Activated CD8-positive, alpha-beta T cell treated with anti-CD3 and anti-CD28 coated beads for 36 hours (primary cell): ENCODE measurements at regions not wholly inside any gene's neighbourhood (a gene's known extent, or its start where the extent isn't known, plus 50 kb on each side); places are given as distances from the start of the nearest gene placed in this dataset.

ENCODE experiments used
- ATAC-seq: fragments of 200-7000 bp; cut with Tn5 transposase; one replicate; pipeline ENCODE4 v1.10.0; 2021; ENCODE audit warnings: mild to moderate bottlenecking, moderate library complexity
- CTCF ChIA-PET: fragments of 350-600 bp; sonication (Branson Sonifier 250); formaldehyde crosslinking; loops from one replicate; lab custom pipeline; 2021; ENCODE audit warnings: antibody characterized with exemption; lab: Charles Lee
- POLR2A ChIA-PET: fragments of 350-600 bp; sonication (Branson Sonifier 250); formaldehyde crosslinking; loops from one replicate; lab custom pipeline; 2021; ENCODE audit warnings: antibody characterized with exemption; lab: Charles Lee
- DNase-seq: peaks from one replicate; pipeline ENCODE4 v3.0.0-alpha.2; 2020
- H3K27ac Mint-ChIP-seq: one replicate; pipeline ENCODE4 v1.8.0; 2021; ENCODE audit warnings: mild to moderate bottlenecking, mixed read lengths
- H3K27me3 Mint-ChIP-seq: one replicate; pipeline ENCODE4 v1.8.0; 2021; ENCODE audit warnings: mixed read lengths
- H3K36me3 Mint-ChIP-seq: one replicate; pipeline ENCODE4 v1.8.0; 2021; ENCODE audit warnings: low read depth, mixed read lengths
- H3K4me1 Mint-ChIP-seq: one replicate; pipeline ENCODE4 v1.8.0; 2021; ENCODE audit warnings: low read depth, mixed read lengths
- H3K4me3 Mint-ChIP-seq: one replicate; pipeline ENCODE4 v1.8.0; 2021; ENCODE audit warnings: mild to moderate bottlenecking, moderate library complexity, mixed read lengths
- H3K9me3 Mint-ChIP-seq: one replicate; pipeline ENCODE4 v1.8.0; 2021; ENCODE audit warnings: mixed read lengths
- intact Hi-C: fragments of 100-400 bp; cut with micrococcal nuclease; formaldehyde crosslinking; loops from one replicate; pipeline ENCODE4 v1.10.0; 2022
- TF ChIP-seq, protein P1 (sequence below): fragments of 200-600 bp; IDR thresholded peaks from one replicate; pipeline ENCODE4 v1.8.0; 2022; ENCODE audit warnings: antibody characterized with exemption, mild to moderate bottlenecking

DNA sequence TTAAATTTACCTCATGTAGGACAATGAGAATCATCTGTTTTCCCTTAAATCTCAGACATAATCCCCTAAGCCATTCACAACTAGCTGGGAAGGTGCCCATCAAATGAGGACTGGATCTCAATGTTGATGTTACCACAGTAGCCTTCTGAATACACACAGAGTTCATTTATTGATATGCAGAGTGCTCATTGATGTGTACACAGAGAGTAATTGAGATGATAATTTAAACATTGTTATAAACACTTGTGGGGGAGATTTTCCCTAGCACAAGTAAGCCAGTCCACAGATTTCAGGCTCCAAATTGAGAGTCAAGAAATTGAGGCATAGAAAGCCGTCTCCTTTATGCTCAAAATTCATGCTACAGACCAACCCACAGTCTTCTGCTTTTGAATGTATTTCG lies 273.4 kb upstream of the TRPC5 start:
- TF ChIP-seq, protein P1, sequence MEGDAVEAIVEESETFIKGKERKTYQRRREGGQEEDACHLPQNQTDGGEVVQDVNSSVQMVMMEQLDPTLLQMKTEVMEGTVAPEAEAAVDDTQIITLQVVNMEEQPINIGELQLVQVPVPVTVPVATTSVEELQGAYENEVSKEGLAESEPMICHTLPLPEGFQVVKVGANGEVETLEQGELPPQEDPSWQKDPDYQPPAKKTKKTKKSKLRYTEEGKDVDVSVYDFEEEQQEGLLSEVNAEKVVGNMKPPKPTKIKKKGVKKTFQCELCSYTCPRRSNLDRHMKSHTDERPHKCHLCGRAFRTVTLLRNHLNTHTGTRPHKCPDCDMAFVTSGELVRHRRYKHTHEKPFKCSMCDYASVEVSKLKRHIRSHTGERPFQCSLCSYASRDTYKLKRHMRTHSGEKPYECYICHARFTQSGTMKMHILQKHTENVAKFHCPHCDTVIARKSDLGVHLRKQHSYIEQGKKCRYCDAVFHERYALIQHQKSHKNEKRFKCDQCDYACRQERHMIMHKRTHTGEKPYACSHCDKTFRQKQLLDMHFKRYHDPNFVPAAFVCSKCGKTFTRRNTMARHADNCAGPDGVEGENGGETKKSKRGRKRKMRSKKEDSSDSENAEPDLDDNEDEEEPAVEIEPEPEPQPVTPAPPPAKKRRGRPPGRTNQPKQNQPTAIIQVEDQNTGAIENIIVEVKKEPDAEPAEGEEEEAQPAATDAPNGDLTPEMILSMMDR = no peak
- POLR2A ChIA-PET = no interaction called here

DNA sequence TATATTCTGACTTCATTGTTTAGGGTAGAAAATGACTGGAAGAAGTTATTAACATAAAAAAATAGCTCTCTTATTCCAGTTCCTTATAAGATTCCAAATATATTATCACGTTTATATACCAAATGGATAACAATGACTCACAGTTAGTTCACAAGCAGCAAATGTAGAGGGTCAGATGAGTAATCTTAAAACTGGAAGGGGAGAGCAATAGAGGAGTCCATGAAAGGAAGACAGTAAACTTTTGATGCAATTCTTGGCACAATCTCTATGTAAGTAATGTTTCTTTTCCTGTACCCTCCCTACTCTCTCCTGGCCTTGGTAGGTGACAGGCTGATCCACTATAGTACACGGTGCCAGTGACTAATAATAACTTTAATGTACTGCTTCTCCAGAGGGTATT lies 259.0 kb upstream of the TRPC5 start:
- CTCF ChIA-PET = no interaction called here
- TF ChIP-seq, protein P1 = no peak
- Mint-ChIP-seq H3K4me1 (no peaks in the 10 kb centered on the region), H3K36me3 (no peaks in the 10 kb centered on the region), H3K4me3 (no peak overlapping the region), H3K9me3 (peaks cover 1% of the 10 kb centered on the region), H3K27me3 (no peaks in the 10 kb centered on the region), H3K27ac (no peak overlapping the region)
- intact Hi-C loops = no loop called here
- DNase-seq (no peak), ATAC-seq (no peak)
- POLR2A ChIA-PET = no interaction called here

More for the DNA sequence above, 273.4 kb upstream of the TRPC5 start:
- no peak for DNase-seq
- H3K27me3 Mint-ChIP-seq = no peaks in the 10 kb centered on the region
- CTCF ChIA-PET = no interaction called here
- no peak overlapping the region for H3K27ac Mint-ChIP-seq
- intact Hi-C loops = no loop called here
- H3K36me3 Mint-ChIP-seq = no peaks in the 10 kb centered on the region
- H3K9me3 Mint-ChIP-seq = peaks cover 3% of the 10 kb centered on the region
- no peak overlapping the region for H3K4me3 Mint-ChIP-seq
- no peak for ATAC-seq
- no peaks in the 10 kb centered on the region for H3K4me1 Mint-ChIP-seq

DNA sequence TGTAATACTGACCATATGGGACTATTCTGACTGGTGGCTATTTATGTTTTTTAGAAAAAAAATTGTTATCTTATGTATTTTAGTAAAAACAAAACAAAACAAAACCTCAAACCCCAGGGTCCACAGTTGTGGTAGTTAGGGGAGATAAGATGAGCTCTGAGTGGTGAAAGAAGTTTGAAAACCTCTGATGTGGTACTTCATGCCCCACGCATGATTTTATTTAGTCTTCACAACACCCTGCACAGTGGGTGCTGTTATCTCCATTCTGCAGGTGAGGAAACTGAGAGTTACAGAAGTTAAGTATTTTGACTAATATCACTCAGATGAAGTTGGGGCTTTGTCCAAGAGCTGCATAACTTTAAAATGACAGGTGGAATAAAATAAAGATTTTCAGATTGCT lies 230.6 kb upstream of the TRPC5 start:
- no peak overlapping the region for H3K27ac Mint-ChIP-seq
- ChIA-PET CTCF (no interaction called here), POLR2A (no interaction called here)
- intact Hi-C loops = no loop called here
- no peak overlapping the region for H3K4me3 Mint-ChIP-seq
- H3K4me1 Mint-ChIP-seq = no peaks in the 10 kb centered on the region
- H3K27me3 Mint-ChIP-seq = no peaks in the 10 kb centered on the region
- TF ChIP-seq, protein P1 = no peak
- H3K36me3 Mint-ChIP-seq = no peaks in the 10 kb centered on the region
- H3K9me3 Mint-ChIP-seq = no peaks in the 10 kb centered on the region
- ATAC-seq = no peak
- no peak for DNase-seq

DNA sequence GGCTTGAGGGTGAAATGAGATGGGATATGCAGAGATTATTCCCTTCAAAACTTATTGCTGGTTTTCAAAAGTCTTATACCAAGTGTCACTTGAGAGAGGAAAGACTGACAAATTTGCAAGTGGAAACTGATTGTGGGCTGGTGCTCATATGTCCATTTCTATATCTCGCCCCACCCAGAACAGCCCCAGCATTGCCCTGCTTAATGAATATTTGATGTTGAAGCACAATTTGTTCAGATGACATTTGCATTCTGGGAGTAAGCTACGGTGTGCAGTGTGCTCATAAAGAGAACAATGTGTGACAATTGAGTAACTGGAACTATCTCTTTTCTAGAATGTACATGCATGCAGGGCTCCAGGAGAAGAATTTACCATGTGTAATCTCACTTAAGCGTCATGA lies 223.5 kb upstream of the TRPC5 start:
- ATAC-seq = no peak

DNA sequence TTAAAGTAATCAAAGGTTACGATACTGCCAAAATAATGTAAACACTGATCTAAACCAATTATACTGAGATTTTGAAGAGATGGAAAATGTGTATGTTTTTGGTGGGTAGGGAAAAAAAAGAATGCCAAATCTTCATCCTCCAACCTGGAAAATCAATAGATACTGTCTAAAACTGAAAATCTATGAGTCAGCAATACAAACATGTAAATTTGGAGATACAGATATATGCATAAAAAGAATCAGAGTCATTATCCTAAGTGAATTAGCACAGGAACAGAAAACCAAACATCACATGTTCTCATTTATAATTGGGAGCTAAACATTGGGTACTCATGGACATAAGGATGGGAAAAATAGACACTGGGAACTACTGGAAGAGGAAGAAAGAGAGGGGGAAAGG lies 197.4 kb upstream of the TRPC5 start:
- Mint-ChIP-seq H3K36me3 (no peaks in the 10 kb centered on the region), H3K9me3 (no peaks in the 10 kb centered on the region), H3K4me3 (no peak overlapping the region), H3K4me1 (no peaks in the 10 kb centered on the region), H3K27me3 (no peaks in the 10 kb centered on the region), H3K27ac (no peak overlapping the region)
- ChIA-PET POLR2A (no interaction called here), CTCF (no interaction called here)
- ATAC-seq (no peak), DNase-seq (no peak)
- TF ChIP-seq, protein P1 = no peak
- intact Hi-C loops = no loop called here

More for the DNA sequence above, 223.5 kb upstream of the TRPC5 start:
- no peak overlapping the region for H3K4me3 Mint-ChIP-seq
- DNase-seq = no peak
- no peak overlapping the region for H3K27ac Mint-ChIP-seq
- no peaks in the 10 kb centered on the region for H3K4me1 Mint-ChIP-seq
- ChIA-PET POLR2A (no interaction called here), CTCF (no interaction called here)
- intact Hi-C loops = no loop called here
- H3K36me3 Mint-ChIP-seq = no peaks in the 10 kb centered on the region
- TF ChIP-seq, protein P1 = no peak
- H3K9me3 Mint-ChIP-seq = no peaks in the 10 kb centered on the region
- H3K27me3 Mint-ChIP-seq = no peaks in the 10 kb centered on the region
